ENCODE measurements at regions not wholly inside any gene's neighbourhood (a gene's known extent, or its start where the extent isn't known, plus 50 kb on each side); places are given as distances from the start of the nearest gene placed in this dataset.
"Not testable (repeated sequence)": the region's sequence is repeated elsewhere in the genome, so short reads cannot be mapped to it uniquely, and the experiment has no call there.

DNA sequence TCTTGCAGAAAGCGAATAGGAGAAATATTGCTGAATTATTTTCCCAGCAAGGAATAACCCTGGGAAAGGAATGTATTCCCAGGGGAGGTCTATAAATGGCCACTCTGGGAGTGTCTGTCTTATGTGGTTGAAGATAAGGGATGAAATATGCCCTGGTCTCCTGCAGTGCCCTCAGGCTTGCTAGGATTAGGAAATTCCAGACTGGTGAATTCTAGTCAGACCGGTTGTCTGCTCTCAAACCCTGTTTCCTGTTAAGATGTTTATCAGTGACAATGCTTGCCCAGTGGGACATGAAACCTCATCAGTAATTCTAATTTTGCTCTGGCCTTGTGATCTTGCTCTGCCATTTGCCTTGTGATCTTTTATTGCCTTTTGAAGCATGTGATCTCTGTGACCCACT is 148.2 kb upstream of the CHODL start:
- not testable (repeated sequence) for DNase-seq

DNA sequence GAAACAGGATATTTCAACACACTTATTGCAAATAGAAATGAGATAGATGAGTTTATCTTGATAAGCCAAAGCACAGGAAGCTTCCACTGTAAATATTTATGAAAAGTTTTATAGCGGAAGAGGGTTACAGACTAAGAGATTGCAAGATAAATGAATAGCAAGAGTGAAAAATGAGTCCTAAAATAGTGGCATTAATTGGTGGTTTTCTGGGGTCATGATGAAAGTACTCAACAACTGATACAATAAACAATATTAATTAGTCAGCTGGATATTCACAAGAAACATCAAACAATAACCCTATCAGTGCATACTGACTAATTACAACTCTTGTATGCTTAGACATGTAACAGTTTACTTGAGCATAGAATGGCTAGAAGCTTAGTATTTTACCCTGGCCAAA is 154.8 kb upstream of the CHODL start:
- no peak for DNase-seq

DNA sequence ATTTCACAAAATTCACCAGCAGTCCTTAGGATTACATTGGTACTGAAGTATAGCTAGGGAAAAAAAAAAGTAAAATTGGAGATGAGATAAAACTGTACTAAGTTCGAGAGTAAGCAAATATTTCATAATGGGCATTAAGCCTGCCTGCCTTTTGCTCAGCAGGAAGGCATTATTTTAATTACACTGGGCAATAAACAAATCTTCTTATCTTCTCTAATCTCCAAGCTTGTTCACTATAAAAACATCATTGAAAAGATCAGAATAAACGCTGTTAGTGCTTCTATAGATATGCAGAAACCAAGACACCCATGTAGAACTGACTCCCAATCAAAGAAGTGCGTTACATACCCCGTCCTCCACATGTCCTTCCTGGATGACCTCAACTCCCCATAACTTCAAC is 174.2 kb upstream of the CHODL start:
- no peak for DNase-seq

DNA sequence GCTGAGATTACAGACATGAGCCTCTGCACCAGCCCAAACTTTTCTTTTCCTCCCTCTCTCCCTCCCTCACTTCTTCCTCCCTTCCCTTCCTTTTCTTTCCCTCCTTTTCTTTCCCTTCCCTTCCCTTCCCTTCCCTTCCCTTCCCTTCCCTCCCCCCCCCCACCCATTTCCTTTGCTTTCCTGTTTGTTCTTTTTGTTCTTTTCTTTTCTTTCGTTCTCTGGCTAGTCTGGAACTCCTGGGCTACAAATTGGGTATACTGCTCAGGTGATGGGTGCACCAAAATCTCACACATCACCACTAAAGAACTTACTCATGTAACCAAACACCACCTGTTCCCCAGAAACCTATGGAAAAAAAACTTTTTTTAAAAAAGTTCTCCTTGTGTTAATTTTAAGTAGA is 174.8 kb upstream of the CHODL start:
- DNase-seq, result no peak

DNA sequence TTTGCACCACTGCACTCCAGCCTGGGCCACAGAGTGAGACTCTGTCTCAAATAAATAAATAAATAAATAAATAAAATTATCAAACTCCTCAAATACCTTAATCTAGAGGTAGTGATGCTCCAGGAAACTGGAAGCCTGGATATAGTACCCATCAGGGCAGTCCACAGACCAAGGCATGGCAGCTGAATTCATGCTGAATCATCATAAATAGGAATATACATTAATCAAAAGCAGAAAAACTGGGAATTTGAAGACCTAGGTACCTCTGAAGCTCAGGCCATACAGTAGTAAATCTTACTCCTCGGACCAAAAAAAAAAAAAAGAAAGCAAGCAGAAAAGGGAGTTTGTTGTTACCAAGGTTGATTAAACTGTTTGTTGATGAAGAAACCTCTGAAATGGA is 184.2 kb upstream of the CHODL start:
- no peak for DNase-seq

GRCh38 chr21:18058731-18059398 is 185.8 kb upstream of the CHODL start:
- DNase-seq, result no peak

DNA sequence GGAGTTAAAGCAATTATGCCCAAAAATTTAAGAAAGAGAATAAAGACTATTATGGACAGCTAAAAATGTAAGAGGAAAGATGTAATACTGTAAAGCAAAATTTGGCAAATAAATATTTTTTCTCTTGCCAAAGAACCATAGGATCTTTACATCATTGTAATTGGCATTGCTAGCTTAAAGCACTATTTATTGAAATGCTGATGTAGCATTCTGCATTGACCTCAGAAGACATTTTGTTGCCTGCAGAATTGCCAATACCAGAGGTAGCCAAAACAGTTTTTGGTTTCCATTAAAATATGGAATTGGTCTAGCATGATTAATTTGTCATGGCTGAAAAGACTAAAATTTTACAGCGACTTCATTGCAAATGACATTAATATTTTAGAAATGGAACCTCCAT is 191.5 kb upstream of the CHODL start:
- DNase-seq, result no peak

- no peak for DNase-seq
Observed at GRCh38 chr21:18049461-18049860, 195.2 kb upstream of the CHODL start.

DNA sequence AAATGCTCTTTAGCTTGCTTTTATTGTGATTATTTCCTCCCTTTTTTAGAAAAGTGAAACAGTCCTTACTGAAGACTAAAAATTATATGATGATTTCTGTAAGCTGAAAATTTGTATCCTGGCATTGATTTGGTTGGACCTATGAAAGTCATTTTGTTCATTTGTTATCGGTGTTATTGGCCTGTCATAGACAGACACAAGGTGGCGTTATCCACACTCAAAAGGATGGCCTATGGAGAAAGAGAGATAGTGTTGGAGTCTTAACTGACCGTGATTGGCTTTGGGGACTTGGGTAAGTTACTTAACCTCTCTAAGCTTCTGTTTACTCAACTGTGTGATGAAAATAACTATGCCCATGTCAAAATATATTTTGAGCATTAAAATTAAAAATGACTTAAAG is 203.6 kb upstream of the CHODL start:
- no peak for DNase-seq

DNA sequence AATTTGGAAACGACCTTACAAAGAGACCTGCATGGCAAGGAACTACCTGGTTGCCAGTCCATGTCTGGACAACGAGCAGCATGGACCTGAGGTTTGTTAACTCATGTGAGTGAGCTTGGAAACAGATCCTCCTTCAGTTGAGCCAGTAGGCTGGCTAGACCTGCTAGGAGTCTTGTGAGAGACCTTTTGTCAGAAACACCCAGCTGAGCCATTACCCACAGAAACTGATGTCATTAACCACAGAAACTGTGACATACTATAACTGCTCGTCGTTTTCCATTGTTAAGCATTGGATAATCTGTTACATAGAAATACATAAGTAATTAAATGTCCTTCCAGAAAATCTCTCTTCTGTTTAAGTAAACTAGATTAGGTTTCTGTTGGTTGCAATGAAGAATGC is 211.1 kb upstream of the C21orf91 start:
- no peak for DNase-seq

GRCh38 chr21:18026359-18026758 is 207.2 kb upstream of the C21orf91 start:
- DNase-seq, result no peak

GRCh38 chr21:18023711-18024110 is 204.6 kb upstream of the C21orf91 start:
- no peak for DNase-seq

DNA sequence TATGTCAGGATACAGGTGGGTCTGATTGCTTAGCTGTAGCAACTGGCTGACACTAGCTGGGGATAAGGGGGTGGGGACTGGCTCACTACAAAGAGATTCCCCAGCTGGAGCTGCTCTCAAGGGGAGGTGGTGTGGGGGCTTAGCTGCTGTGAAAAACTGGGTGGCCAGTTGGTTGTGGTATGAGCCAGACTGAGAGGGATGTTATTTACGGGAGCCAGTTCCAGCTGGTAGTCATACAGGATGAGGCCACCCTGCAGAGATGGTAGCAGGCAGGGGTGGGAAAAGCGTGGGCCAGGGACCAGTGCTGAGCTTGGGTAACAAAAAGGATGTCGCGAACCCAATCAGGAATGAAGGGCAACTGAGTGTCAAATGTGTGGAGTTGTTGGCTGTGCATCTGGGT is 204.0 kb upstream of the C21orf91 start:
- no peak for DNase-seq

- DNase-seq, result no peak
Observed at GRCh38 chr21:18007121-18007520, 188.0 kb upstream of the C21orf91 start.

GRCh38 chr21:18006691-18007090 is 187.5 kb upstream of the C21orf91 start:
- DNase-seq, result no peak

DNA sequence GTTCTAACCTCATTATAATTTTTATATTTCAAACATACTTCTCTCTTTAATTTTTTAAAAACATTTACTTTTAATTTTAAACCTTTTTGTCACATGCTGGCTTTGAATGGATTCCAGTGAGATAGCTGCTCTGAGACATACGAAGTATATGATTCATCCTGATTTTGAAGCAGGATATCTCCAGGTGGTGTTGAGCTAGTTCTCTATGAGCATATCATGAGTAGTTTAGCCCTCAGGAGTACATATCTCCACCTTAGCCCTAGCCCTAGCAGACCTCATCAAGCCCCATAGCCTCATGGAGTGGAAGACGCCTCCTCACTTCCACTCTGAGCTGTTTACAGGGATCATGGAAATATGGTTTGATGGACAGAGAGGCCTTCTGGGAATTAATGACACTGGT is 183.2 kb upstream of the C21orf91 start:
- DNase-seq, result no peak

- no peak for DNase-seq
Observed at GRCh38 chr21:18000981-18001686, 182.0 kb upstream of the C21orf91 start.

DNA sequence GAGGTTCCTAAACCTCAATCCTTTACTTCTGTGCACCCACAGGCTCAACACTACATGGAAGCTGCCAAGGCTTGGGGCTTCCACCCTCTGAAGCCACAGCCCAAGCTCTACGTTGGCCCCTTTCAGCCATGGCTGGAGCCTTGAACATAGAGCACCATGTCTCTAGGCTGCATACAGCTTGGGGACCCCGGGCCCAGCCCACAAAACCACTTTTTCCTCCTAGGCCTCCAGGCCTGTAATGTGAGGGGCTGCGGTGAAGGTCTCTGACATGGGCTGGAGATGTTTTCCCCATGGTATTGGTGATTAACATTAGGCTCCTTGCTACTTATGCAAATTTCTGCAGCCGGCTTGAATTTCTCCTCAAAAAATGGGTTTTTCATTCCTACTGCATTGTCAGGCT is 179.4 kb upstream of the C21orf91 start:
- DNase-seq, result not testable (repeated sequence)

- DNase-seq, result no peak
Observed at GRCh38 chr21:17989780-17990179, 170.6 kb upstream of the C21orf91 start.

DNA sequence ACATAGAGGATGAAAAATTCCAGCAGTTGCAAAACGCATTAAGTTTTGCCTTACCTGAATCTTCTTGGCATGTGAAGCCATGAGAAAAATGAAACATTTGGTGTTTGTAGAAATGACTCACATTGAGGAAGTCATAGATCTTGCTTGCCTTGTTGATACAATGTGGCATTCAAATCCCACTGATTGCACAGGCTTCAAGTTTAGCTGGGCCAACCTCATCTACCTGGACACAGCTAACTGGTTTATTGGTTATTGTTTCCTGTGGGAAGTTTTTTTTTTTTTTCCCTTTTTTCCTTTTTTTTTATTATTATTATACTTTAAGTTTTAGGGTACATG is 168.9 kb upstream of the C21orf91 start:
- DNase-seq, result no peak

GRCh38 chr21:17987382-17988101 is 168.4 kb upstream of the C21orf91 start:
- no peak for DNase-seq

DNA sequence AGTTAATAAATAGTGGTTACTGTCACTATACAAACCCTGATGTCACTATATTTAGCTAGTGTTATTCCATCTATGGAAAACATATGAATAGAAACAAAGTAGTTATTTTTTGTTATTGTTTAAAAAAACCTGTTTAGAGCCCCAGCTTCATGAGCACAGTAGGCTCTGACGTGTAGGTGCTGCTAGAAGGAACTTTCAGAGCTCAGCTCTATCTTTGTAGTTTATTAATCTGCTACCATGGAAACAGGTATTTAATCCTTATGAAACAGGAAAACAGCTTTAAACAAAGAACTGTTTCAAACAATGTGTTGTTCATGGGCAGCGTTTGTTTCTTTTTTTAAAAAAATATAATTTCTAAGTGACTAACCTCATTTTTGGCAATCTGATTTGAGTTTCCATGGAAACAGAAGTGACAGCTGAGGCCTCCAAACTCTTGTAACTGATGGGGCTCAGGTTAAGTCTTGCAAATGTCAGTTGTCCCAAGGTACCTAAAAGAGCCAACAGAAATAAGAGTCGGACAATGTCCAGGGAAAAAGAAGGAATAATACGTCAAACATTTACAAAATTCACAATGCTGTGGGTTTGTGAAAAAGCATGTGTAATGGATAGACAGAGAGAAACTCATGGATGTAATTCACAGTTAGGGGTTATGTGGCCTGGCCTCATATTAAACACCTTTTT is 162.0 kb upstream of the C21orf91 start:
- DNase-seq, result no peak

GRCh38 chr21:17979763-17980162 is 160.6 kb upstream of the C21orf91 start:
- no peak for DNase-seq

GRCh38 chr21:17978895-17979294 is 159.7 kb upstream of the C21orf91 start:
- no peak for DNase-seq
